ENCODE measurements at regions not wholly inside any gene's neighbourhood (a gene's known extent, or its start where the extent isn't known, plus 50 kb on each side); places are given as distances from the start of the nearest gene placed in this dataset.

GRCh38 chr6:156351346-156351966 is 425.7 kb upstream of the ARID1B start:
- Mint-ChIP-seq H3K4me3 (no peak overlapping the region), H3K27me3 (ENCODE audit: low read depth) (no peaks in the 10 kb centered on the region), H3K4me1 (no peaks in the 10 kb centered on the region), H3K27ac (no peak overlapping the region), H3K9me3 (no peaks in the 10 kb centered on the region), H3K36me3 (ENCODE audit: low read depth) (no peaks in the 10 kb centered on the region)
- no peak for TF ChIP-seq CTCF (IDR thresholded peaks at IDR 0.05; ENCODE audit: unreplicated experiment in 3 of 3)

- Mint-ChIP-seq H3K36me3 (ENCODE audit: low read depth) (no peaks in the 10 kb centered on the region), H3K27me3 (ENCODE audit: low read depth) (no peaks in the 10 kb centered on the region), H3K9me3 (no peaks in the 10 kb centered on the region), H3K27ac (no peak overlapping the region), H3K4me1 (no peaks in the 10 kb centered on the region), H3K4me3 (no peak overlapping the region)
- no peak for TF ChIP-seq CTCF (IDR thresholded peaks at IDR 0.05; ENCODE audit: unreplicated experiment in 3 of 3)
Observed at GRCh38 chr6:156350337-156350736, 426.8 kb upstream of the ARID1B start.

- no peaks in the 10 kb centered on the region for H3K36me3 Mint-ChIP-seq (ENCODE audit: low read depth)
- TF ChIP-seq CTCF (IDR thresholded peaks at IDR 0.05; ENCODE audit: unreplicated experiment in 3 of 3), result no peak
- H3K27me3 Mint-ChIP-seq (ENCODE audit: low read depth), result no peaks in the 10 kb centered on the region
- no peaks in the 10 kb centered on the region for H3K9me3 Mint-ChIP-seq
- H3K4me1 Mint-ChIP-seq, result no peaks in the 10 kb centered on the region
- H3K4me3 Mint-ChIP-seq, result no peak overlapping the region
- no peak overlapping the region for H3K27ac Mint-ChIP-seq
Observed at GRCh38 chr6:156348849-156349248, 428.3 kb upstream of the ARID1B start.

GRCh38 chr6:156348424-156348823 is 428.8 kb upstream of the ARID1B start:
- H3K27ac Mint-ChIP-seq, result no peak overlapping the region

GRCh38 chr6:156347656-156348055 is 429.5 kb upstream of the ARID1B start:
- H3K27me3 Mint-ChIP-seq (ENCODE audit: low read depth), result no peaks in the 10 kb centered on the region
- H3K4me3 Mint-ChIP-seq, result no peak overlapping the region
- peak overlapping the region in 1 of 3 experiments; percentile 6 for H3K27ac Mint-ChIP-seq
- H3K36me3 Mint-ChIP-seq (ENCODE audit: low read depth), result no peaks in the 10 kb centered on the region
- no peaks in the 10 kb centered on the region for H3K9me3 Mint-ChIP-seq
- H3K4me1 Mint-ChIP-seq, result no peaks in the 10 kb centered on the region
- no peak for TF ChIP-seq CTCF (IDR thresholded peaks at IDR 0.05; ENCODE audit: unreplicated experiment in 3 of 3)

More at GRCh38 chr6:156348424-156348823, 428.8 kb upstream of the ARID1B start:
- Mint-ChIP-seq H3K36me3 (ENCODE audit: low read depth) (no peaks in the 10 kb centered on the region), H3K9me3 (no peaks in the 10 kb centered on the region), H3K4me1 (no peaks in the 10 kb centered on the region), H3K27me3 (ENCODE audit: low read depth) (no peaks in the 10 kb centered on the region), H3K4me3 (no peak overlapping the region)
- TF ChIP-seq CTCF (IDR thresholded peaks at IDR 0.05; ENCODE audit: unreplicated experiment in 3 of 3), result no peak

GRCh38 chr6:156347246-156347645 is 429.9 kb upstream of the ARID1B start:
- Mint-ChIP-seq H3K4me1 (no peaks in the 10 kb centered on the region), H3K27me3 (ENCODE audit: low read depth) (no peaks in the 10 kb centered on the region), H3K9me3 (no peaks in the 10 kb centered on the region), H3K4me3 (no peak overlapping the region), H3K36me3 (ENCODE audit: low read depth) (no peaks in the 10 kb centered on the region), H3K27ac (peak overlapping the region in 1 of 3 experiments; percentile 6)
- no peak for TF ChIP-seq CTCF (IDR thresholded peaks at IDR 0.05; ENCODE audit: unreplicated experiment in 3 of 3)
